HG03139 (cell line): ENCODE measurements at regions not wholly inside any gene's neighbourhood (a gene's known extent, or its start where the extent isn't known, plus 50 kb on each side); places are given as distances from the start of the nearest gene placed in this dataset.
"Not testable (repeated sequence)": the region's sequence is repeated elsewhere in the genome, so short reads cannot be mapped to it uniquely, and the experiment has no call there.

Experiments
- ATAC-seq: cut with Tn5 transposase; IDR thresholded peaks from one replicate; pipeline ENCODE4 v1.9.1; 2021; ENCODE audit not compliant: unreplicated experiment

- not testable (repeated sequence) for ATAC-seq
Observed at GRCh38 chr2:87405531-87406216, 342.2 kb upstream of the PLGLB2 start.

GRCh38 chr2:87406406-87407175, 341.3 kb upstream of the PLGLB2 start:
- not testable (repeated sequence) for ATAC-seq

- not testable (repeated sequence) for ATAC-seq
Observed at GRCh38 chr2:87409601-87410000, 338.3 kb upstream of the PLGLB2 start.

GRCh38 chr2:87410371-87410770, 337.5 kb upstream of the PLGLB2 start:
- ATAC-seq, result not testable (repeated sequence)

GRCh38 chr2:87412036-87412820, 335.7 kb upstream of the PLGLB2 start:
- ATAC-seq, result not testable (repeated sequence)

GRCh38 chr2:87414331-87414730, 333.6 kb upstream of the PLGLB2 start:
- not testable (repeated sequence) for ATAC-seq

GRCh38 chr2:87414795-87415570, 332.9 kb upstream of the PLGLB2 start:
- ATAC-seq, result not testable (repeated sequence)

- not testable (repeated sequence) for ATAC-seq
Observed at GRCh38 chr2:87415586-87416265, 332.2 kb upstream of the PLGLB2 start.

GRCh38 chr2:87416266-87416592, 331.7 kb upstream of the PLGLB2 start:
- ATAC-seq, result not testable (repeated sequence)

- not testable (repeated sequence) for ATAC-seq
Observed at GRCh38 chr2:87417147-87417546, 330.7 kb upstream of the PLGLB2 start.

GRCh38 chr2:87417742-87418567, 329.9 kb upstream of the PLGLB2 start:
- ATAC-seq, result not testable (repeated sequence)

GRCh38 chr2:87418823-87419822, 328.8 kb upstream of the PLGLB2 start:
- not testable (repeated sequence) for ATAC-seq

- not testable (repeated sequence) for ATAC-seq
Observed at GRCh38 chr2:87419980-87420379, 327.9 kb upstream of the PLGLB2 start.

- not testable (repeated sequence) for ATAC-seq
Observed at GRCh38 chr2:87420954-87421353, 326.9 kb upstream of the PLGLB2 start.

- not testable (repeated sequence) for ATAC-seq
Observed at GRCh38 chr2:87423796-87424762, 323.8 kb upstream of the PLGLB2 start.

- ATAC-seq, result not testable (repeated sequence)
Observed at GRCh38 chr2:87424763-87425154, 323.1 kb upstream of the PLGLB2 start.

- not testable (repeated sequence) for ATAC-seq
Observed at GRCh38 chr2:87425191-87425590, 322.7 kb upstream of the PLGLB2 start.
